Hepatocyte (in vitro differentiated cells): ENCODE measurements at regions not wholly inside any gene's neighbourhood (a gene's known extent, or its start where the extent isn't known, plus 50 kb on each side); places are given as distances from the start of the nearest gene placed in this dataset.

Experiments used
- DNase-seq: peaks from one replicate; pipeline ENCODE4 v3.0.0-alpha.2; 2016; ENCODE audit warnings: low spot score
- H2AFZ ChIP-seq: fragments of 200-600 bp; sonication (generic); 2 replicates; pipeline ENCODE4 v1.6.0; 2016; ENCODE audit warnings: antibody characterized with exemption, mild to moderate bottlenecking
- H3K27ac ChIP-seq: fragments of 200-600 bp; sonication (generic); 2 replicates; pipeline ENCODE4 v1.5.1; 2016; ENCODE audit warnings: mild to moderate bottlenecking
- H3K27me3 ChIP-seq: fragments of 200-600 bp; sonication (generic); 2 replicates; pipeline ENCODE4 v1.6.1; 2016
- H3K36me3 ChIP-seq: fragments of 200-600 bp; sonication (generic); replicated peaks from 2 replicates; pipeline ENCODE4 v1.5.1; 2016; ENCODE audit warnings: low read depth; ENCODE audit not compliant: insufficient read depth
- H3K4me1 ChIP-seq: fragments of 200-600 bp; sonication (generic); 2 replicates; pipeline ENCODE4 v1.5.1; 2016; ENCODE audit warnings: mild to moderate bottlenecking, moderate library complexity; ENCODE audit not compliant: insufficient read depth
- H3K4me2 ChIP-seq: fragments of 200-600 bp; sonication (generic); 2 replicates; pipeline ENCODE4 v1.6.0; 2016
- H3K4me3 ChIP-seq: fragments of 200-600 bp; sonication (generic); 2 replicates; pipeline ENCODE4 v1.5.1; 2016; ENCODE audit warnings: mild to moderate bottlenecking
- H3K79me2 ChIP-seq: fragments of 200-600 bp; sonication (generic); 2 replicates; pipeline ENCODE4 v1.6.0; 2017; ENCODE audit warnings: mild to moderate bottlenecking
- H3K9me2 ChIP-seq: fragments of 200-600 bp; sonication (generic); replicated peaks from 2 replicates; pipeline ENCODE4 v1.6.0; 2017; ENCODE audit warnings: mild to moderate bottlenecking; ENCODE audit not compliant: insufficient read depth
- H3K9me3 ChIP-seq: fragments of 200-600 bp; sonication (generic); 2 replicates; pipeline ENCODE4 v1.5.1; 2016; ENCODE audit warnings: low read depth, mild to moderate bottlenecking
- H4K20me1 ChIP-seq: fragments of 200-600 bp; sonication (generic); 2 replicates; pipeline ENCODE4 v1.6.0; 2016; ENCODE audit warnings: mild to moderate bottlenecking; ENCODE audit not compliant: insufficient read depth, poor library complexity, severe bottlenecking
- CTCF ChIP-seq: fragments of 200-600 bp; sonication (generic); IDR thresholded peaks from 2 replicates; pipeline ENCODE4 v1.5.1; 2016; ENCODE audit warnings: antibody characterized with exemption, mild to moderate bottlenecking; ENCODE audit not compliant: poor library complexity
- EZH2 ChIP-seq: fragments of 200-600 bp; sonication (generic); IDR thresholded peaks from 2 replicates; pipeline ENCODE4 v1.6.1; 2016; ENCODE audit warnings: antibody characterized with exemption, mild to moderate bottlenecking, borderline replicate concordance
- EZH2phosphoT487 ChIP-seq: fragments of 200-600 bp; sonication (generic); IDR thresholded peaks from one replicate; pipeline ENCODE4 v1.6.1; 2018; ENCODE audit warnings: antibody characterized with exemption, mild to moderate bottlenecking, low read depth, moderate library complexity; ENCODE audit not compliant: unreplicated experiment, severe bottlenecking
- WGBS: methylation state at CpG from one replicate; pipeline ENCODE4 v1.1.6; 2016; ENCODE audit warnings: low lambda C conversion rate; ENCODE audit errors: missing lambda C conversion rate; 5-methylcytosine and 5-hydroxymethylcytosine counted together

DNA sequence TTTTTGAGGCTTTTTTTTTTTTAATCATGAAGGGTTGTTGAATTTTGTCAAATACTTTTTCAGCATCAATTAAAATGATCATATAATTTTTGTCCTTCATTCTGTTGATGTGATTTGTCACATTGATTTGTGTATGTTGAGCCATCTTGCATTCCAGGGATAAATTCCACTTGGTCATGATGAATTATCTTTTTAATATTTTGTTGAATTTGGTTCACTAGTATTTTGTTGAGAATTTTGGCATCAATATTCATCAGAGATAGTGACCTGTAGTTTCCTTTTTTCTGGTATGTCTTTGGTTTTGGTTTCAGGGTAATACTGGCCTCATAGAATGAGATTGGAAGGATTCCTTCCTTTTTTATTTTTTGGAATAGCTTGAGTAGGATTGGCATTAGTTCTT is 221.9 kb upstream of the ZNF217 start:
- H3K36me3 ChIP-seq: no peaks in the 10 kb centered on the region
- TF ChIP-seq CTCF (no peak), EZH2 (no peak), EZH2phosphoT487 (no peak)
- no peaks in the 10 kb centered on the region for H3K4me1 ChIP-seq
- no peak overlapping the region for H2AFZ ChIP-seq
- no peak overlapping the region for H3K4me3 ChIP-seq
- H3K79me2 ChIP-seq: no peaks in the 10 kb centered on the region
- H3K9me3 ChIP-seq: no peaks in the 10 kb centered on the region
- H3K9me2 ChIP-seq: no peaks in the 10 kb centered on the region
- no peaks in the 10 kb centered on the region for H3K27me3 ChIP-seq
- no peak overlapping the region for H3K27ac ChIP-seq
- H3K4me2 ChIP-seq: no peak overlapping the region
- DNase-seq: no peak
- H4K20me1 ChIP-seq: no peaks in the 10 kb centered on the region

DNA sequence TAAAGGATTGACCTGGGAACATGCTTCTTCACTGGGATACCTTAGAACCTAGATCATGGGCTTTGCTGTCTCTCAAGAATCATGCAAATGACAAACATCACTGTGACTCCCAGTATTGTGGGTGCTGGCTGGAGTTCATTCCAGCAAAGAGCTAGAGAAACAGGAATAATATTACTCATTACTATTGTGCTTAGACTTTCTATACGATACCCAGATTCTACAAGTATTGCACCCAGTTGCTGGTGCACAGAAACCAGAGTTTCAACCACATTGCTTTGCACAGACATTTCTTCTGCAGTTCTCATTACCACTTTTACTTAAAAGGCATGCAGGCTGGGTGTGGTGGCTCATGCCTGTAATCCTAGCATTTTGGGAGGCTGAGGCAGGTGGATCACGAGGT is 220.4 kb upstream of the ZNF217 start:
- Histone ChIP-seq H4K20me1 (no peaks in the 10 kb centered on the region), H3K79me2 (no peaks in the 10 kb centered on the region), H3K36me3 (no peaks in the 10 kb centered on the region), H2AFZ (no peak overlapping the region), H3K27ac (no peak overlapping the region), H3K4me3 (no peak overlapping the region), H3K9me2 (no peaks in the 10 kb centered on the region), H3K9me3 (no peaks in the 10 kb centered on the region), H3K27me3 (no peaks in the 10 kb centered on the region), H3K4me2 (no peak overlapping the region), H3K4me1 (no peaks in the 10 kb centered on the region)
- DNase-seq: no peak
- WGBS: 98% methylated on average over 2 of the region's 2 CpGs
- no peak for TF ChIP-seq CTCF
- TF ChIP-seq EZH2: no peak
- no peak for TF ChIP-seq EZH2phosphoT487

GRCh38 chr20:53813636-53814035 is 220.0 kb upstream of the ZNF217 start:
- no peak overlapping the region for H2AFZ ChIP-seq

More at GRCh38 chr20:53813636-53814035, 220.0 kb upstream of the ZNF217 start:
- Histone ChIP-seq H3K9me2 (no peaks in the 10 kb centered on the region), H3K9me3 (no peaks in the 10 kb centered on the region), H3K4me3 (no peak overlapping the region), H4K20me1 (no peaks in the 10 kb centered on the region), H3K4me1 (no peaks in the 10 kb centered on the region), H3K27me3 (no peaks in the 10 kb centered on the region), H3K36me3 (no peaks in the 10 kb centered on the region), H3K79me2 (no peaks in the 10 kb centered on the region), H3K27ac (no peak overlapping the region), H3K4me2 (no peak overlapping the region)
- 85% methylated on average over 5 of the region's 5 CpGs for WGBS
- DNase-seq: no peak
- no peak for TF ChIP-seq CTCF
- no peak for TF ChIP-seq EZH2
- TF ChIP-seq EZH2phosphoT487: no peak
